Ishikawa (cell line): ENCODE measurements at regions not wholly inside any gene's neighbourhood (a gene's known extent, or its start where the extent isn't known, plus 50 kb on each side); places are given as distances from the start of the nearest gene placed in this dataset.

ENCODE experiments used
- CEBPB ChIP-seq: IDR thresholded peaks from 2 replicates; pipeline ENCODE4 v1.6.1; 2012
- CREB1 ChIP-seq: IDR thresholded peaks from 2 replicates; pipeline ENCODE4 v1.6.1; 2012; ENCODE audit warnings: low read depth
- EGR1 ChIP-seq: IDR thresholded peaks from 2 replicates; pipeline ENCODE4 v1.6.1; 2012
- EP300 ChIP-seq: IDR thresholded peaks from 2 replicates; pipeline ENCODE4 v1.6.1; 2012; ENCODE audit warnings: borderline replicate concordance
- FOXM1 ChIP-seq: IDR thresholded peaks from 2 replicates; pipeline ENCODE4 v1.6.1; 2012; ENCODE audit warnings: low read depth, borderline replicate concordance
- NFIC ChIP-seq: IDR thresholded peaks from 2 replicates; pipeline ENCODE4 v1.6.1; 2012
- RAD21 ChIP-seq: IDR thresholded peaks from 2 replicates; pipeline ENCODE4 v1.6.1; 2012; ENCODE audit warnings: low read depth
- TAF1 ChIP-seq: IDR thresholded peaks from 2 replicates; pipeline ENCODE4 v1.6.1; 2012; ENCODE audit warnings: low read depth, mild to moderate bottlenecking
- TCF12 ChIP-seq: IDR thresholded peaks from 2 replicates; pipeline ENCODE4 v1.6.1; 2012; ENCODE audit warnings: low read depth
- TEAD4 ChIP-seq: IDR thresholded peaks from 2 replicates; pipeline ENCODE4 v1.6.1; 2012
- YY1 ChIP-seq: IDR thresholded peaks from 2 replicates; pipeline ENCODE4 v1.6.1; 2012; ENCODE audit warnings: low read depth
- ZBTB7A ChIP-seq: IDR thresholded peaks from 2 replicates; pipeline ENCODE4 v1.6.1; 2012; ENCODE audit warnings: low read depth
- TF ChIP-seq, protein P1 (sequence below): IDR thresholded peaks from 2 replicates; pipeline ENCODE4 v1.6.1; 2012; ENCODE audit warnings: low read depth, mild to moderate bottlenecking
- TF ChIP-seq, protein P2 (sequence below): IDR thresholded peaks from 2 replicates; pipeline ENCODE4 v1.6.1; 2012
- TF ChIP-seq, protein P3 (sequence below): IDR thresholded peaks from 2 replicates; pipeline ENCODE4 v1.6.1; 2012

DNA sequence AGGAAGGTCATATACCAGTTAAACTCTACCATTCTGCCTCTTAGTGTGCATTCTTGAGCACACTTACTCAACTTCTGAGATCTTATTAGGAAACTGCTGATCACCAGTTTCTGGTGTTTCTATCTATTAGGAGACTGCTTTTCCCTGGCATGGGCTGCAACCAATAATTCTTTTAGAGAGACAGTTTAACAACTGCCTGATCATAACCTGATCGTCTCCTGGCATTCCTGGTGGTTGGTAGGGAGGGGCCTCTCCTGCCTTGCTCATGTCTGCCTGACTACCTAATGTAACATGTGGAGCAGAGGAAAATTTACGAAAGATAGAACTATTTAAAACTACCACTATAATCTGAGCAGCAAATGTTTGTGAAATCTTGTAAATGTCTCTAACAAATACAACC is 75.3 kb upstream of the MGAT4C start:
- TF ChIP-seq EGR1 (no peak), CREB1 (no peak), ZBTB7A (no peak), TCF12 (no peak), NFIC (no peak), EP300 (no peak), RAD21 (no peak), YY1 (no peak), TAF1 (no peak), TEAD4 (no peak)
- TF ChIP-seq, protein P1, sequence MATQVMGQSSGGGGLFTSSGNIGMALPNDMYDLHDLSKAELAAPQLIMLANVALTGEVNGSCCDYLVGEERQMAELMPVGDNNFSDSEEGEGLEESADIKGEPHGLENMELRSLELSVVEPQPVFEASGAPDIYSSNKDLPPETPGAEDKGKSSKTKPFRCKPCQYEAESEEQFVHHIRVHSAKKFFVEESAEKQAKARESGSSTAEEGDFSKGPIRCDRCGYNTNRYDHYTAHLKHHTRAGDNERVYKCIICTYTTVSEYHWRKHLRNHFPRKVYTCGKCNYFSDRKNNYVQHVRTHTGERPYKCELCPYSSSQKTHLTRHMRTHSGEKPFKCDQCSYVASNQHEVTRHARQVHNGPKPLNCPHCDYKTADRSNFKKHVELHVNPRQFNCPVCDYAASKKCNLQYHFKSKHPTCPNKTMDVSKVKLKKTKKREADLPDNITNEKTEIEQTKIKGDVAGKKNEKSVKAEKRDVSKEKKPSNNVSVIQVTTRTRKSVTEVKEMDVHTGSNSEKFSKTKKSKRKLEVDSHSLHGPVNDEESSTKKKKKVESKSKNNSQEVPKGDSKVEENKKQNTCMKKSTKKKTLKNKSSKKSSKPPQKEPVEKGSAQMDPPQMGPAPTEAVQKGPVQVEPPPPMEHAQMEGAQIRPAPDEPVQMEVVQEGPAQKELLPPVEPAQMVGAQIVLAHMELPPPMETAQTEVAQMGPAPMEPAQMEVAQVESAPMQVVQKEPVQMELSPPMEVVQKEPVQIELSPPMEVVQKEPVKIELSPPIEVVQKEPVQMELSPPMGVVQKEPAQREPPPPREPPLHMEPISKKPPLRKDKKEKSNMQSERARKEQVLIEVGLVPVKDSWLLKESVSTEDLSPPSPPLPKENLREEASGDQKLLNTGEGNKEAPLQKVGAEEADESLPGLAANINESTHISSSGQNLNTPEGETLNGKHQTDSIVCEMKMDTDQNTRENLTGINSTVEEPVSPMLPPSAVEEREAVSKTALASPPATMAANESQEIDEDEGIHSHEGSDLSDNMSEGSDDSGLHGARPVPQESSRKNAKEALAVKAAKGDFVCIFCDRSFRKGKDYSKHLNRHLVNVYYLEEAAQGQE = no peak
- TF ChIP-seq, protein P2, sequence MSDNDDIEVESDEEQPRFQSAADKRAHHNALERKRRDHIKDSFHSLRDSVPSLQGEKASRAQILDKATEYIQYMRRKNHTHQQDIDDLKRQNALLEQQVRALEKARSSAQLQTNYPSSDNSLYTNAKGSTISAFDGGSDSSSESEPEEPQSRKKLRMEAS = no peak
- TF ChIP-seq, protein P3, sequence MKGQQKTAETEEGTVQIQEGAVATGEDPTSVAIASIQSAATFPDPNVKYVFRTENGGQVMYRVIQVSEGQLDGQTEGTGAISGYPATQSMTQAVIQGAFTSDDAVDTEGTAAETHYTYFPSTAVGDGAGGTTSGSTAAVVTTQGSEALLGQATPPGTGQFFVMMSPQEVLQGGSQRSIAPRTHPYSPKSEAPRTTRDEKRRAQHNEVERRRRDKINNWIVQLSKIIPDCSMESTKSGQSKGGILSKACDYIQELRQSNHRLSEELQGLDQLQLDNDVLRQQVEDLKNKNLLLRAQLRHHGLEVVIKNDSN = no peak

DNA sequence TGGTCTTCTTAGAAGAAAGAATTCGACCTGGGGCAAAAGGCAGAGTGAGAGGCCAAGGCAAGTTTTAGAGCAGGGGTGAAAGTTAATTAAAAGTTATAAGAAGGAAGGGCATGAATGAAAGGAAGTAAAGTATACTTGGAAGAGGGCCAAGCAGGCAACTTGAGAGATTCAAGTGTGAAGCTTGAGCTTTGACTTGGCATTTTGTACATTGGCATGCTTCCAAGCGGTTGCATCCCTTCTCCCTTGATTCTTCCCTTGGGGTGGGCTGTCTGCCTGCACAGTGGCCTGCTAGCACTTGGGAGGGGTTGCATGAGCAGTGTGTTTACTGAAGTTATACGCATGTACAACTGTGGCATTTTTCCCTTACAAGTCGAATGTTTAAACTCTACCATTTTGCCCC is 74.8 kb upstream of the MGAT4C start:
- TF ChIP-seq NFIC (peak; percentile 60), CEBPB (no peak)

DNA sequence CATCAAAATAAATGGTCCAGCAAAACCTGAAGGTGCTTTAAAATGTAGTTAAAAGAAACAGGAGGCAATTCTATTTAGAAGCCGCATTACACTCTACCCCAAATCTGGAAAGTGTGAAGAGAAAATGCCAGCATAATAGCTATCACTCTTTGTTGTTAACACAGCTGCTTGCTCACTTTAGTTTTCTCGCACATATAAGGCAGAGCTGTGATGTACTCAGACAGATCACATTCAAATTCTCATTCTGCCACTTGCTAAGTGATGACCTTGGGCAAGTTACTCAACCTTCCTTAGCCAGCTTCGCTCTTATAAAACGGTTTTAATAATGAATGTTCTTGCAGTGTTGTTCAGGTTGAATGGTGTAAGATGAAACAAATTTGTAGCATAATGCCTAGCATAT is 56.0 kb upstream of the MGAT4C start:
- no peak for TF ChIP-seq EGR1
- TF ChIP-seq ZBTB7A = no peak
- TF ChIP-seq EP300 = no peak
- TF ChIP-seq, protein P2 = no peak
- no peak for TF ChIP-seq CEBPB
- no peak for TF ChIP-seq CREB1
- no peak for TF ChIP-seq FOXM1
- TF ChIP-seq YY1 = no peak
- no peak for TF ChIP-seq TAF1
- TF ChIP-seq TEAD4 = no peak
- TF ChIP-seq, protein P3 = no peak
- no peak for TF ChIP-seq TCF12
- TF ChIP-seq RAD21 = no peak
- no peak for TF ChIP-seq NFIC
- TF ChIP-seq, protein P1 = no peak
